ENCODE measurements at regions not wholly inside any gene's neighbourhood (a gene's known extent, or its start where the extent isn't known, plus 50 kb on each side); places are given as distances from the start of the nearest gene placed in this dataset.

DNA sequence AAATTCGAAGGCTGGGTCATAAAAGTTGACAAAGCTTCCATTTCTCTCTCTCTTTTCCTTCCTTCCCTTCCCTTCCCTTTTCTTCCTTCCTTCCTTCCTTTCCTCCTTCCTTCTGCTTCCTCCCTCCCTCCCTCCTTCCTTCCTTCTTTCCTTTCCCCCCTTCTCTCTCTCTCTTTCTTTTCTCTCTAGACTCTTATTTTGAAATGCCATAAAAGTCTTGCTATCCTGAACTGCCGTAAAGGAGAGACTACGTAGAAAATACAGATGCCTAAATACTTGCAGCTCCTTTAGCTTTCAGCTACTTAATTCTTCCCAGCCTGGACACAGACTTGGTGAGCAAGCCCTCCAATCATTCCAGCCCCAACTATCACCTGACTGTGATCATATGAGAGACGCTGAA, 1644.4 kb downstream of the FAM181B start:
- TF ChIP-seq, protein P1, sequence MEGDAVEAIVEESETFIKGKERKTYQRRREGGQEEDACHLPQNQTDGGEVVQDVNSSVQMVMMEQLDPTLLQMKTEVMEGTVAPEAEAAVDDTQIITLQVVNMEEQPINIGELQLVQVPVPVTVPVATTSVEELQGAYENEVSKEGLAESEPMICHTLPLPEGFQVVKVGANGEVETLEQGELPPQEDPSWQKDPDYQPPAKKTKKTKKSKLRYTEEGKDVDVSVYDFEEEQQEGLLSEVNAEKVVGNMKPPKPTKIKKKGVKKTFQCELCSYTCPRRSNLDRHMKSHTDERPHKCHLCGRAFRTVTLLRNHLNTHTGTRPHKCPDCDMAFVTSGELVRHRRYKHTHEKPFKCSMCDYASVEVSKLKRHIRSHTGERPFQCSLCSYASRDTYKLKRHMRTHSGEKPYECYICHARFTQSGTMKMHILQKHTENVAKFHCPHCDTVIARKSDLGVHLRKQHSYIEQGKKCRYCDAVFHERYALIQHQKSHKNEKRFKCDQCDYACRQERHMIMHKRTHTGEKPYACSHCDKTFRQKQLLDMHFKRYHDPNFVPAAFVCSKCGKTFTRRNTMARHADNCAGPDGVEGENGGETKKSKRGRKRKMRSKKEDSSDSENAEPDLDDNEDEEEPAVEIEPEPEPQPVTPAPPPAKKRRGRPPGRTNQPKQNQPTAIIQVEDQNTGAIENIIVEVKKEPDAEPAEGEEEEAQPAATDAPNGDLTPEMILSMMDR (conservative IDR thresholded peaks at IDR 0.05; ENCODE audit: low read depth, low read length): no peak
- no peak for TF ChIP-seq EZH2 (IDR thresholded peaks at IDR 0.05; ENCODE audit: low read length, unreplicated experiment)

Data from PC-3 (cell line).